K562 (cell line): ENCODE measurements at regions not wholly inside any gene's neighbourhood (a gene's known extent, or its start where the extent isn't known, plus 50 kb on each side); places are given as distances from the start of the nearest gene placed in this dataset.

Experiments
- ATF7 ChIP-seq: fragments of 450-650 bp; IDR thresholded peaks from 2 replicates; pipeline ENCODE4 v1.7.1; 2014; ENCODE audit warnings: mild to moderate bottlenecking, moderate library complexity
- CHD4 ChIP-seq: fragments of 200-600 bp; sonication (generic); IDR thresholded peaks from 3 replicates; pipeline ENCODE4 v1.6.1; 2012; ENCODE audit warnings: low read depth, mild to moderate bottlenecking, mixed read lengths, low read length, inconsistent platforms; ENCODE audit not compliant: insufficient read depth, insufficient replicate concordance, poor library complexity, severe bottlenecking
- CTCF ChIP-seq, 3 experiments: IDR thresholded peaks in 2 of 3; conservative IDR thresholded peaks in 1 of 3; 2 replicates each; pipeline ENCODE4 v1.5.1; 2011 to 2012; ENCODE audit warnings: low read length in 3 of 3, mild to moderate bottlenecking in 3 of 3, control low read depth in 2 of 3, improper control_type of control experiment in 1 of 3, inconsistent platforms in 1 of 3, low read depth in 1 of 3, mixed read lengths in 1 of 3, moderate library complexity in 1 of 3; ENCODE audit not compliant: insufficient read depth in 2 of 3
- HNRNPK ChIP-seq: fragments of 200-400 bp; formaldehyde crosslinking; IDR thresholded peaks from one replicate; pipeline ENCODE4 v1.6.1; 2018; ENCODE audit warnings: mild to moderate bottlenecking, low read depth, low read length; ENCODE audit not compliant: poor library complexity, severe bottlenecking
- MAZ ChIP-seq, 2 experiments: fragments of 450-650 bp in 1 of 2; sonication (generic) in 1 of 2; formaldehyde crosslinking; IDR thresholded peaks in 1 of 2; conservative IDR thresholded peaks in 1 of 2; 2 replicates each; pipeline versions ENCODE4 v1.4.0 to v1.5.0; 2020; ENCODE audit warnings: mild to moderate bottlenecking in 1 of 2, missing genetic modification reagents in 1 of 2
- MCM2 ChIP-seq: fragments of 450-650 bp; IDR thresholded peaks from 2 replicates; pipeline ENCODE4 v1.6.1; 2017; ENCODE audit warnings: low read depth, mild to moderate bottlenecking
- PTBP1 ChIP-seq: fragments of 200-400 bp; formaldehyde crosslinking; IDR thresholded peaks from 2 replicates; pipeline ENCODE4 v1.6.1; 2017; ENCODE audit warnings: low read depth, low read length
- REST ChIP-seq, 2 experiments: fragments of 450-650 bp; formaldehyde crosslinking in 1 of 2; IDR thresholded peaks; 2 replicates each; pipeline versions ENCODE4 v1.4.0 to v1.6.1; 2014 to 2020; ENCODE audit warnings: mild to moderate bottlenecking in 2 of 2, borderline replicate concordance in 1 of 2, low read depth in 1 of 2
- TBL1XR1 ChIP-seq, 2 experiments: IDR thresholded peaks; 2 replicates each; pipeline ENCODE4 v1.6.1; 2012; ENCODE audit warnings: improper control_type of control experiment in 2 of 2, low read length in 2 of 2, mild to moderate bottlenecking in 1 of 2
- TCF7L2 ChIP-seq: fragments of 150-350 bp; IDR thresholded peaks from 2 replicates; pipeline ENCODE4 v1.6.1; 2016; ENCODE audit warnings: low read depth, mild to moderate bottlenecking, low read length, moderate library complexity
- ZNF174 ChIP-seq: fragments of 250-450 bp; sonication (Bioruptor Pico); IDR thresholded peaks from 2 replicates; pipeline ENCODE4 v1.4.0; 2020; ENCODE audit warnings: mild to moderate bottlenecking

GRCh38 chr5:39825301-39825700 lies 400.5 kb upstream of the DAB2 start:
- TF ChIP-seq MAZ (CRISPR knock-in tag; conservative IDR thresholded peaks at IDR 0.05 in 1 of 2, IDR thresholded peaks at IDR 0.05 in 1 of 2): no peak
- no peak for TF ChIP-seq CTCF (IDR thresholded peaks at IDR 0.05 in 2 of 3, conservative IDR thresholded peaks at IDR 0.05 in 1 of 3; ENCODE audit: insufficient read depth in 2 of 3, low read depth in 1 of 3, low read length in 3 of 3)
- TF ChIP-seq TCF7L2: no peak
- TF ChIP-seq REST (IDR thresholded peaks at IDR 0.05; ENCODE audit: borderline replicate concordance): no peak
- TF ChIP-seq REST (CRISPR knock-in tag; IDR thresholded peaks at IDR 0.05; ENCODE audit: low read depth): no peak
- TF ChIP-seq TBL1XR1 (IDR thresholded peaks at IDR 0.05; ENCODE audit: low read length in 2 of 2): no peak
- no peak for TF ChIP-seq MCM2
- no peak for TF ChIP-seq HNRNPK
- TF ChIP-seq PTBP1: no peak
- no peak for TF ChIP-seq ZNF174 (CRISPR knock-in tag)
- TF ChIP-seq ATF7: no peak
- TF ChIP-seq CHD4: no peak
